Skin epidermis (tissue), 12 donors: ENCODE measurements at regions not wholly inside any gene's neighbourhood (a gene's known extent, or its start where the extent isn't known, plus 50 kb on each side); places are given as distances from the start of the nearest gene placed in this dataset.
"Not testable (repeated sequence)": the region's sequence is repeated elsewhere in the genome, so short reads cannot be mapped to it uniquely, and the experiment has no call there.

Source experiments
- H3K27ac ChIP-seq, 21 experiments: fragments of 200-600 bp; sonication (generic) in 11 of 21; one replicate each; pipeline ENCODE4 v1.5.0; 2020; ENCODE audit warnings: mild to moderate bottlenecking in 3 of 21, inconsistent platforms in 2 of 21, moderate library complexity in 2 of 21
- H3K4me3 ChIP-seq, 7 experiments: fragments of 200-600 bp; sonication (generic) in 2 of 7; one replicate each; pipeline ENCODE4 v1.5.0; 2020; ENCODE audit warnings: inconsistent platforms in 2 of 7, mild to moderate bottlenecking in 2 of 7, moderate library complexity in 1 of 7

DNA sequence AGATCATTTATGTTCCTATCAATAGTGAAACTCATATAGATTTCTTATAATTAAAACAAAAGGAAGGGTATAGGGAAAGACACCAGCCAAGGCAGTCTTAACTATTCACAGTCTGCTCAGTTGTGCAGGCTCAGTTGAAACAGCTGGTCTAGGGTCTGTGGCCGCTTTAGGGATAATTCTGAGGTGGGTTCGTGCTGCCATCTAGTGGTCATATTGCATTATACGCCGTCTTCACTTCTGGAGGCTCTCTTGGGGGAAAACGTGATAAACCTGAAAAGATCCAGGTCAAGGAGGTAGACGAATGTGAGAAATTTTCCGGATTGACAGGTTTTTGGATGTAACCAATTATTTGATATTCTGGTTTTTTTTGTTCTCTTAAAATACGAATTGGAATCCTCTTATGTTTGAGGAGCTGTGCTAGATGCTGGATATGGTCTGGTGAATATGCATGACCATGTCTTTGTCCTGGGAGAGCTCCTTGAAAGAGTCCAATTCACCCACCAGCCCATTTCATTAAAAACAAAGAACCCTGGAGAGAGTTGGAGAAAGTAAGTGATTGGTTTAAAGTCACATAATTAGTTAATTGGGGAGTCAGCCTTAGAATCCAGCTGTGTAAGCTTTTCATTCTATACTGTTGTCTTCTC is 492.4 kb downstream of the PLCL1 start:
- no peak overlapping the region for H3K27ac ChIP-seq
- no peak overlapping the region for H3K4me3 ChIP-seq

DNA sequence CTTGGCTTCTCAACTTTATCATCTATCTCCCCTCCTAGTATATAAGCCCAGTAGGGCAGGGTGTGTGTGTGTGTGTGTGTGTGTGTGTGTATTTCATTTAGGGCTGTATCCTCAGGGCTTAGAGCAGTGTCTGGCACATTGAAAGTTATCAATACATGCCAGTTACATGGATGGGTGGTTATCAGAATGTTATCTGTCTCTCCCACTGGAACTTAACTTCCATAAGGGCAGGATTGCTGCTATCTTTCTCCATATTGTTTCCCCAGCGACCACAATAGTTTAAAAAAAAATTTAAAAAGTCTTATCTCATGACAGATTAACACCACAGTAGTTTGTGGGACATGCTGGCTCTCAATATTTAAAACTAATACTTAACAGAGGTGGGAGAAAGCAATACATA is 488.9 kb downstream of the PLCL1 start:
- Histone ChIP-seq H3K27ac (no peak overlapping the region), H3K4me3 (no peak overlapping the region)

DNA sequence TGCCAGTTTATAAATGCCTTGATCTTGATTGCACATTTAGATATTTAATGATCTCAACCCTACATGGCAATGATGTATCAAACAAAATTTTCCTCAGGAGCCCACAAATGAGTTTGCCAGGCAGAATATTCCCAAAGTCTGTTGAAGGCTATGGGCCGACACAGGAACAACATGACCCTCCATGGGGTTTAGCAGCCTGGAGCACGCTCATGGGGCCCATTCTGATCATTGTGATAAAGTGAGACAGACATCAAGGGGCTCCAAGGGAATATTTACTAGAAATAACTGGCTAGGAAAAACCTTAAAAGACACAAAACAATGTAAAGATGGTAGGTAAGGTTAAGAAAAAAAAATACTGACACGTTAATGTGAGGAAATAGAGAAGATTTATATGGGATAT is 485.4 kb downstream of the PLCL1 start:
- H3K4me3 ChIP-seq = no peak overlapping the region
- H3K27ac ChIP-seq = no peak overlapping the region

DNA sequence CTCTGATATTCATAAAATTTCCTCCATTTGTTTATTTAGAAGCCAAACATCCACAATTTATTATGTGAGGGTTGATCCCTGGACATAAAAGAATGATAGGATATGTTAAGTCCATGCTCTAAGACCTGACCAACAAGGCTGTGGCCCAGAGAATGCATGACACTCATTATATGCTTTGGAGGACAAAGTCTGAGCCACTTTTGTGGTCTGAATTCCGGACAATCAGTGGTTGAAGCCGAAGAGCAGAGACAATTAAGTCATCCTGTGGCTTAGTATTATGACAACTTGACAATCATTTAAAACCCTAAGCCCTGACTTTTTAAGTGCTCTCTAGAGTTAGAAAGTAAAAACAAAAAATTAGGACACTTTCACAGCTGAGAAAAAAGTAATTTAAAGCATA is 483.3 kb downstream of the PLCL1 start:
- H3K4me3 ChIP-seq = no peak overlapping the region
- no peak overlapping the region for H3K27ac ChIP-seq

DNA sequence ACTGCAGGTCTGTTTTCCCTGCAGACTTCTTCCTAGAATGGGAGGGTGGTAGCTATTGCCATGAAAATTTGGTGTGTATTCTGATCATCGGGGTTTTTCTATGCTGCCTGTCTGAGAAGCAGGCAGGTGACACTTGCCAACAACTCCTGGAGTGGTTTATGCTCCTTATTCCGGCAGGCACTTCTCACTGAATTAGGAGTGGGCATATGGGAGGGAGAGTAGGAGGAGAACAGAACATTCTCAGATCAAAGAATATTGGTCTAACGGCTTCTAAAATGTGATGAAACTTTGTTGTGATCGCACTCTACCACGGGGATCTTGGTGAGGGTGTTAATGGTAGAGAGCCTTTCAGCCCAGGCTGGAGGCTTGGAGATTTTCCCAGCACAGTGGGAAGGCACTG is 480.8 kb downstream of the PLCL1 start:
- H3K4me3 ChIP-seq = no peak overlapping the region
- H3K27ac ChIP-seq = no peak overlapping the region

DNA sequence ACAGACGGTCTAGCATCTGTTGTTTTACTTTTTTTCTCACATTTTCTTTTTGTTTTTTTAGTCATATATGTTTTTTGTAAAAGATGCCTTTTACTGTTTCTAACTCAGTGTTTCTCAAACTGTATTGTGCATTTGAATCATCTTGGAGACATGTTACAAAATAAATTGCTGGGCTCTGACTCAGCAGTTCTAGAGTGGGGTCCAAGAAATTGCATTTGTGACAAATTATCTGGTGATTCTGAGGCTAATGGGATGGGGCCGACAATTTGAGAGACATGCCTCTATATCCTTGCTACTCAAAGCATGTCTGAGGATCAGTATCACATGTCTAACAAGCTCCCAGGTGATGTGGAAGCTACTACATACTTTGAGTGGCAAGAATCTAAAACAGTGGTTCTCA is 478.8 kb downstream of the PLCL1 start:
- Histone ChIP-seq H3K4me3 (no peak overlapping the region), H3K27ac (no peak overlapping the region)

DNA sequence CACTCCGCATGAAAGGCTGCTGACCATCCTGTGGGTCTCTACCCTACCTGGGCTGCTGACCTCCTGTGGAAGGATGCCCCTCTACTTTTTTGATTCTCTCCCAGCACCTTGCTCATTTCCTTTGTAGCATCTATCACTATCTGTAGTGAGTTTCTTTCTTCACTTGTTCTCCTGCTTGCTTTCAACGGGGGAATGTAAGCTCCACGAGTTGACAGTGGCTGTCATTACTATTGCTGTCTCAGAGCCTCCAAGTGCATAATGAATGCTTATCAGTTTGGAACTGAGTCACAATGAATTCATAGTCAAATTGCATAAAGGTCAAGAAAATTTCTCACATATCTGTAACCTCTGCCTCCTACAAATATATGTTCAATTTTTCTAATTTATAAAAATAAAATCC is 477.7 kb downstream of the PLCL1 start:
- H3K4me3 ChIP-seq = no peak overlapping the region
- H3K27ac ChIP-seq = no peak overlapping the region

DNA sequence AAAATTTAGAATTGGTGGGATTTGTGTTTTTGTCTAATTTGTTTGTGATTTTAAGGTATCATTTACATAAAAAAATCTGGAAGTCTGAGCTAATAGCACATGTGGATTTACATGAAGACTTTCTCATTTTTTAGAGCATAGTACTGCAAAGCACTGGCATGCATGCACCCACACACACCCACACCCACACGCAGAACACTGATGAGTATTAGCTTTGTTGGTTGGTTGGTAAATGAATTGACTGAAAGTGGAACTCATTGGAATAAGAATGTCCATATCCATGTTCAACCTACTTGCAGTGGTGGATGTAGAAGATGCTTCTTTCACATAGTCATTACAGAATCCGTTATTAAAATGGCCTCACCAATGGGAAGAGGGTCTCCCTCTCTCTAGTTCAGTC is 475.8 kb downstream of the PLCL1 start:
- H3K27ac ChIP-seq = no peak overlapping the region
- H3K4me3 ChIP-seq = no peak overlapping the region

DNA sequence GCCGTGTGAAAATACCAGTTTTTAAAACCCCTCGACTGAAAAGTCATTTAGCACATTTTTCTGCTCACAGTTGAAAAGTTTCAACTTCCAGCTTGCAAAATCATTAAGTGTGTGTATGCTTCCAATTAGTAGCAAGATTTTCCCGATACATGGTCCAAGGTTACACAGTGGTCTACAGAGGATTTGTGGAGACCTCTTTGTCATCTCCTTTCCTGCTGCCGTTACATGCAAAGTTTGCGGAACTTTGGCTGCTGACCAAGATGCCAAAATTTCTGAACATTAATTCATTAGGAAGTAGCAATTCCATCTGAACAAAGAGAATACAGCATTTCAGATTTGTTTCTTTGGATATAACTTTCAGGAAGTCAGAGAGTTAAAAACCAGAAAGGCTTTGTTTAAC is 474.6 kb downstream of the PLCL1 start:
- no peak overlapping the region for H3K4me3 ChIP-seq
- no peak overlapping the region for H3K27ac ChIP-seq

DNA sequence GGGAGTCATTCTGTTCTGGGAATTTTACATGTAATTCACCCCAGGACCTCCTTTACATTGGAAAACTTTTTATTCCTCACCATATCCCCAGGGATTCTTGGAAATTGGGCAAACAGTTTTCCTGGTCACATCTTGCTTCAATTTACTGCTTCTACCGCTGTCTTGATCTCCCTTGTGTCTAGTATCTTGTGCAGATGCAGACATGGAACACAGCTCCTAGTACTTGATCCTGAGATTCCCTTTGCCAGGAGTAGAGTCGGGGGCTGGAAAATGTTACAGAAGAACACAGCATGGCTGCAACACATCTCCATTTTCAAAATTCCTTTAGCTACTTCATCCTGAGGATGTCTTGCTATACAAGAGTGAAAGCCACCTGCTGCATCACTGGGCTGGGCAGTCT is 472.8 kb downstream of the PLCL1 start:
- no peak overlapping the region for H3K4me3 ChIP-seq
- no peak overlapping the region for H3K27ac ChIP-seq

DNA sequence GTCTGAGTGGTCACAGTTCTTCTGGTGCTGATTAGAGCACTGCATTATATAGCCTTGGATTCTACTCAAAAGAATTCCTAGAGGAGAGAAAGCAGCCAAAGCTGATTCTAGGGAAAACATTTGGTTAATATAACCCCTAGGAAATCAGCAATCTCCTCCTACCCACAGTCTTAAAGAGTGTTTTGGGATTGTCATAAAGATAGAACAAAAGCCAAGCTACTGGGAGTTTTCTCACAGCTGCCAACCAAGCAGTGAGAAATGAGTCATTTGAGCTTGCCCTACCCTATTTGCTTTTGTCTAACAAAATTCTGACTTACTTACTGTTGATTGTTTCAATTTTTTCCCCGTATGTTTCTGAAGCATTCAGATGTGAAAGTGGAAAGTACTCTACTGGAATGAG is 469.3 kb downstream of the PLCL1 start:
- no peak overlapping the region for H3K27ac ChIP-seq
- H3K4me3 ChIP-seq = no peak overlapping the region

DNA sequence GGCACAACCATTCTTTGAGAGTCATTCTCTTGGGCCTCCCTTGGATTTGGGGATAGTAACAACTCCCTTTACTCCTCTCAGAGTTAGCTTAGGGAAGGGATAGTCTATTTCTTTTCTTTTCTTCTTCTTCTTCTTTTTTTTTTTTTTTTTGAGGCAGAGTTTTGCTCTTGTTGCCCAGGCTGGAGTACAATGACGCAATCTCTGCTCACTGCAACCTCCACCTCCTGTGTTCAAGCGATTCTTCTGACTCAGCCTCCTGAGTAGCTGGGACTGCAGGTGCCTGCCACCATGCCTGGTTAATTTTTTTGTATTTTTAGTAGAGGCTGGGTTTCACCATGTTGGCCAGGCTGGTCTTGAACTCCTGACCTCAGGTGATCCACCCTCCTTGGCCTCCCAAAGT is 465.8 kb downstream of the PLCL1 start:
- not testable (repeated sequence) for H3K4me3 ChIP-seq, H3K27ac ChIP-seq

DNA sequence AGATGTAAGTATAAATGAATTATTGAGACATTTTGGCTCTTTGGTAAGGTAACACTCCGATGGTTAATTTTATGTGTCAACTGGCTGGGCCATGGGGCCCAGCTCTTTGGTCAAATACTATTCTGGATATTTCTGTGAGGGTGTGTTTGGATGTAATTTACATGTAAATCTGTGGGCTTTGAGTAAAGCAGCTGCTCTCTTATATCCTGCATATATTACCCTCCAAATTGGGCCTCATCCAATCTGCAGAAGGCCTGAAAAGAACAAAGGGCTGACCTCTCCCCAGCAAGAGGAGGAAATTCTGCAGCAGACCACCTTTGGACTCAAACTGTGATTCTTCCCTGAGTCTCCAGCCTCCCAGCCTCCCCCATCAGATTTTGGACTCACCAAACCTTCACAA is 464.1 kb downstream of the PLCL1 start:
- H3K27ac ChIP-seq = no peak overlapping the region
- no peak overlapping the region for H3K4me3 ChIP-seq

DNA sequence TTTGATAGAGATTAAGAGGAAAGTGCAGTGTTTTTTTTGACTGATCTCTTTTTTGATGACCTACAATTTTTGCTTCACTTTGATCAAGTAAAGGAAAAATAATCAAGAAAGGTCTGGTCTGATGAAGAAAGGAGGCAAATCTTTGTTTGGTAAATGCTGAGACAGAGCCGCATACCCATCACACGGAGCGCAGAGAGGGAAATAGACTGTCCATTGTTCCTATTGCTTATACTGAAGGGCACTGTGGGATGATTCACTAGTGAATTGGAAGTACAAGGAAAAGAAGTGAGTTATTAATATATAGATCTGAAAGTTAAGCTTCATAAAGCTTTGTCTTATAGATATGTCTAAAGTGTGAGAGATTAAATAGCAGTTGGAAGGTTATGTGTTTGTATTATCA is 455.1 kb downstream of the PLCL1 start:
- Histone ChIP-seq H3K27ac (no peak overlapping the region), H3K4me3 (no peak overlapping the region)

DNA sequence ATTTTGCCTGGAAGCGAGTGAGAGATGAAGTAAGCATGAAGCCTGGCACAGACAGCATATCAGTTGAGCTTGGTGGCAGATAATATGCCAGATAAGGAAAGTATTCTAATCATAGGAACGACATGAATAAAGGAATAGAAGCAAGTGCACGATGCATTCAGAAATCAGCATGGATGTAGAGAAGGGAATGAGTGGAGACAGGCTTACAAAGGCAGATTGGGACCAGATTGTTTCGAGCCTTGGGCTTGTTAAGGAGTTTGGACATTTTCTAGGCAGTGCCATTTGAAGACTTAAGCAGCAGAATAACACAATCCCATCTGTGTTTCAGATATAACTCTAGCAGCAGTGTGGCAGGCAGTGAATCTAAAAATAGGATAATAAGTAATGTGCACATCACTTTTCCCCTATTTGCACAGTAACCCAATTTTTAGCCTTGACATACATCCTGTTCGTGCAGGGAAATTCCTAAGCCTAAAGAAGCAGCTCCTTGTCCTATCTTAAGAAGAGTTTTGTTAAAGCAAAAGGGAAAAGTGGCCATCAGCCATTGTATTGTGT is 450.2 kb downstream of the PLCL1 start:
- no peak overlapping the region for H3K4me3 ChIP-seq
- no peak overlapping the region for H3K27ac ChIP-seq

DNA sequence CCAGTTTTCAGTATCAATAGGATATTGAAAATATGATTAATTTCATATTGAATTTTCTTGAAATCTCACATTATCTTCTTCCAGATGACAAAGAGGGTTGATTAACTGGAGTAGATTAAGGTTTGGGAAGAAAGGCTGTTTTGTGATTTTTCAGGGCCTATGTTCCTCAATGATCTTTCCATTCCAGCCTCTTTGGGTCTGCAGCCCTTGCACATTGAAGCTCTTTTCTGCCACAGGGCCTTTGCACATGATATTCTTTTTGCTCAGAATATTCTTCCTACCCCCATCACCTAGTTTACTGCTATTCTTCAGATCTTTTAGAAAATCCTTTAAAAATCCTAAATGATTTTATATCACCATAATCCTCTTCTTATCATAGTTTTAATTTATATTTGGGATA is 449.6 kb downstream of the PLCL1 start:
- no peak overlapping the region for H3K27ac ChIP-seq
- no peak overlapping the region for H3K4me3 ChIP-seq

DNA sequence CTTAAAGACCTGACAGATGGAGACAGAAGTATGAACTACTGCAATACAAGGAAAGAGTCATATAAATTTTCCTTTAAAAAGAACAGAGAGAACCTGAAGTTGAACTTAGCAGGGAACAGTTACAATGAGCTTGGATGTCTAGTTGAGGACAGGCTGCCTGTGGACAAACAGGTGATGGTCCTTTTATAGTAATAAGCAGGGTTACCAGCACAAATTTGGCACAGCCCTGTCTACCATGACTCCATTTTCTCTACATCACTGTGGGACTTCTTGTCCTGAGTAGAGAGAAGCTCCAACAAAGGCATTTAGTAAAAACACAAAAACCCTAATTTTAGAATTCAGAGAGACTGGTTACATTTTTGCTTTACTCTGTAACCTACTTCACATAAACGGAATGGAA is 448.1 kb downstream of the PLCL1 start:
- no peak overlapping the region for H3K4me3 ChIP-seq
- H3K27ac ChIP-seq = no peak overlapping the region

DNA sequence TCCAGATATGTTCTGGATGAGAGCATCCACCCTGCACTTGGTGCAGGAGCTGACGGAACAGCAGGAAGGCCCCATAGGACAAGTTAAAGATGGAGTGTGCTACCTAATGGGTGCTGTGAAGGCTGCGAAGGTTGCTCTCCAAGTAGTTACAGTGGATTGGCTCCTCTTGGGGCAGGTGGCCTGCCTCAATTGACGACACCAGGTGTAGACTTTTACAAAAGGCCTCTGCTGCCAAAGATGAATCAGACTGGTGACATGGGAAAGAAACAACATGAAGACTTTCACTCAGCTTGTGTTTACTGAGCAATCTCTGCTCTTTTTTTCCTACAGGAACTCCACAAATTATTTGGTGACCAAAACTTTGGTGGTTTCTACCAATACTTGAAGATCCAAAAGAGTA is 437.7 kb downstream of the PLCL1 start:
- Histone ChIP-seq H3K4me3 (no peak overlapping the region), H3K27ac (no peak overlapping the region)

DNA sequence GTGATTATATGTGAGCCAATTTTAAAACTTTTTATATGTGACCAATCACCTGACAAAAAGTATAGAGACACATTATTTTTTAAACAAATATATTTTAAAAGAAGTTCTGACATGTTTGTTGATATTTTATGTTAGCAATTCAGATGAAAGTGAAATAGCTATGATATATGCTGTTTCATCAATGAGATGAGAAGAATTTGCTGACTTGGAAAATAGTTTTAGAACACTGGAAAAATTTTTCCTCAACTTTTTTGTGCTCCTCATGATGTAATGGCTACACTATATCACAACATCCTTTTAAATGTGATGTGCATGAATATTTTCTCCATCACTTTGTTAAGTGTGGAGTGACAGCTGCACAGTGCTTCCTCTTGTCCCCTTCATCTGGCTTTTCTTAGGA is 434.0 kb downstream of the PLCL1 start:
- Histone ChIP-seq H3K27ac (no peak overlapping the region), H3K4me3 (no peak overlapping the region)

DNA sequence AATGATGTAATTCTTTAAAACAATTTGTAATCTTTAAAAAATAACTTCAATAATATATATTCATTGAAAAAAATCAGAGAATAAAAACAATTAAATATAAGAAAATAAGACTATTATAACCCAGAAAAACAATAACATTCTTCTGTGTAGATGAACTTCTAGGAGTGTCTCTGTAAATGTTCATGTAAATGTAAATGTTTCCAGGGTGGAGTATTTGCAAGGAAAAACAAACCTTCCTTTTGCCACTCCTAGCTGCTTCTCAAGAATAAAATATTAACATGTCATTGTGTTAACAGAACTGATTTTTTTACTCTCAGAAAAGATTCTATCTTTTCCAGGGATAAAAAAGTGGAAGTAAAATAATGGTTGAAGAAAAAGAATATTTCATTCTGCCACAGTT is 431.9 kb downstream of the PLCL1 start:
- H3K27ac ChIP-seq = no peak overlapping the region

DNA sequence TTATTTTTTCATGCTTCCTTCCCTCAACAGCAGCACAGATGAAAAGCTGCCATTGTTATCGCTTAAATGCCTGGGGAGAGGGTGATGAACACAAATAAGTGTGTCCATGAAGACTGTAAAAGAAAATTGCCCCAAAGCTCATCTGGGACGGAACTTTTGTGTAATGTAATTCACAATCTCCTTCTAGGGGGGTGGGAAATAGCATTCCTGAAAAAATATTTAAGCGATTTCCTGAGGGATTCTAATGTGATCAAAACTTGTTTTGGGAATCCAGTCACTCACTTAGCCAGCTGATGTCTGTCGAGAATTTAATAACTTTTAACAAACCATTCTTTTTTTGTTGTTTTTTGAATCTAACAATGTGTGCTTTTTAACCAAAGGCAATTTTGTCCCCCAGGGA is 427.9 kb downstream of the PLCL1 start:
- no peak overlapping the region for H3K4me3 ChIP-seq
- H3K27ac ChIP-seq = no peak overlapping the region

More for the DNA sequence above, 431.9 kb downstream of the PLCL1 start:
- H3K4me3 ChIP-seq = no peak overlapping the region

DNA sequence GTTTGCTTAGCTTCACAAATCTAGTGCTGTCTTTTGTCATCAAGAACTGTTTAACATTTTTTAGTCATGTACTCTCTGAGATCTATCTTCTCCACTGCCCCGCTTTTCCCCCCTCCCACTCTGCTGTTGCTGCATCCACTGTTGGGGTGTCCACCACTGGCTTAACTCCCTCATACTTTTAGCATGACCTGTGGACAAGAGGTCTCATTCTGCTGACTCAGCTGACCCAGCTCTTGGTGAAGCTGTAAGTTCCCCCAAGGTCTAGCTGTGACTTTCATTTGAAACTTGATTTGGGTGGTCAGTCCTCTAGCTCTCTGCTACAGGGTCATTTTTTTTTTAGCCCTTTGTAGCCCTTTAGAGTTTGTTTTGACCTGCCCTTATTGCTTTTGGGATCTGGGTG is 427.2 kb downstream of the PLCL1 start:
- no peak overlapping the region for H3K4me3 ChIP-seq
- no peak overlapping the region for H3K27ac ChIP-seq
